HCT116 (cell line): ENCODE measurements at regions not wholly inside any gene's neighbourhood (a gene's known extent, or its start where the extent isn't known, plus 50 kb on each side); places are given as distances from the start of the nearest gene placed in this dataset.

Source experiments
- ATAC-seq: fragments of 200-7000 bp; cut with Tn5 transposase; 2 replicates; pipeline ENCODE4 v1.9.1; 2020; ENCODE audit warnings: mild to moderate bottlenecking, moderate library complexity
- BruUV-seq: library from RNA; stranded (reverse); fragments of 400-500 nt; replicated peaks from 2 replicates; lab custom pipeline; 2021; lab: Mats Ljungman, UMichigan
- CTCF ChIA-PET: fragments of 300-600 bp; sonication (Branson Sonifier 250); formaldehyde crosslinking; loops from one replicate; lab custom pipeline; 2021; ENCODE audit warnings: antibody characterized with exemption; lab: Charles Lee
- POLR2A ChIA-PET: fragments of 300-600, 350-600 bp; sonication (Branson Sonifier 250); formaldehyde crosslinking; loops from one replicate; lab custom pipeline; 2021; ENCODE audit warnings: antibody characterized with exemption; lab: Charles Lee
- RAD21 ChIA-PET, 2 experiments: fragments of 300-600 bp; sonication (Branson Sonifier 250); formaldehyde crosslinking; loops; one replicate each; lab custom pipeline; 2023; ENCODE audit warnings: low total read pairs in 2 of 2; ENCODE audit not compliant: uncharacterized antibody in 2 of 2, unreplicated experiment in 2 of 2, low non-redundant PET in 1 of 2; lab: Charles Lee
- DNase-seq: peaks from one replicate; pipeline ENCODE4 v3.0.0-alpha.2; 2010; ENCODE audit warnings: low read depth, low spot score
- H2AFZ ChIP-seq: fragments of 200-600 bp; shearing (Covaris generic), sonication (generic); 2 replicates; pipeline ENCODE4 v1.6.1; 2017; ENCODE audit warnings: low read depth, mixed run types, mixed read lengths, antibody characterized with exemption, low read length; ENCODE audit not compliant: poor library complexity, severe bottlenecking
- H3K27ac ChIP-seq: 2 replicates; pipeline ENCODE4 v1.5.1; 2012; ENCODE audit warnings: low read depth, low read length
- H3K27me3 ChIP-seq: fragments of 200-600 bp; sonication (generic); 2 replicates; pipeline ENCODE4 v1.6.1; 2016; ENCODE audit warnings: mixed run types, low read length, mixed read lengths; ENCODE audit not compliant: insufficient read depth
- H3K36me3 ChIP-seq, 2 experiments: fragments of 200-500 bp in 1 of 2; fragments of 200-600 bp in 1 of 2; sonication (Bioruptor generic) in 1 of 2; sonication (generic) in 1 of 2; 2 replicates each; pipeline versions ENCODE4 v1.5.1 to v1.6.1; 2014 to 2016; ENCODE audit warnings: low read length in 2 of 2, inconsistent platforms in 1 of 2, mixed read lengths in 1 of 2, mixed run types in 1 of 2; ENCODE audit not compliant: insufficient read depth in 2 of 2, control insufficient read depth in 1 of 2
- H3K4me1 ChIP-seq, 2 experiments: fragments of 200-600 bp in 1 of 2; sonication (generic) in 1 of 2; 2 replicates each; pipeline versions ENCODE4 v1.5.1 to v1.6.1; 2012 to 2017; ENCODE audit warnings: low read length in 2 of 2, inconsistent platforms in 1 of 2, mild to moderate bottlenecking in 1 of 2, mixed read lengths in 1 of 2, mixed run types in 1 of 2, moderate library complexity in 1 of 2; ENCODE audit not compliant: insufficient read depth in 2 of 2, control insufficient read depth in 1 of 2
- H3K4me2 ChIP-seq: fragments of 200-600 bp; sonication (generic); 2 replicates; pipeline ENCODE4 v1.6.1; 2017; ENCODE audit warnings: mixed run types, low read length, mixed read lengths
- H3K4me3 ChIP-seq, 2 experiments: fragments of 200-600 bp in 1 of 2; sonication (generic) in 1 of 2; replicated peaks in 1 of 2; 2 replicates each; pipeline ENCODE4 v1.5.1; 2011 to 2016; ENCODE audit warnings: low read length in 2 of 2, control low read depth in 1 of 2, low read depth in 1 of 2, mild to moderate bottlenecking in 1 of 2, mixed read lengths in 1 of 2, mixed run types in 1 of 2
- H3K79me2 ChIP-seq: fragments of 200-600 bp; sonication (generic); 2 replicates; pipeline ENCODE4 v1.6.1; 2017; ENCODE audit warnings: mild to moderate bottlenecking, mixed run types, low read length, moderate library complexity, mixed read lengths; ENCODE audit not compliant: insufficient read depth
- H3K9ac ChIP-seq: fragments of 200-600 bp; sonication (generic); 2 replicates; pipeline ENCODE4 v1.6.1; 2016; ENCODE audit warnings: low read length, mixed read lengths
- H3K9me2 ChIP-seq: fragments of 200-600 bp; sonication (generic), shearing (Covaris generic); 2 replicates; pipeline ENCODE4 v1.6.1; 2017; ENCODE audit warnings: mixed run types, mild to moderate bottlenecking, moderate library complexity; ENCODE audit not compliant: insufficient read depth
- H3K9me3 ChIP-seq, 2 experiments: fragments of 200-500 bp in 1 of 2; fragments of 200-600 bp in 1 of 2; sonication (Bioruptor generic) in 1 of 2; sonication (generic) in 1 of 2; 2 replicates each; pipeline ENCODE4 v1.6.1; 2014 to 2017; ENCODE audit warnings: low read length in 2 of 2, mixed read lengths in 2 of 2, inconsistent platforms in 1 of 2, low read depth in 1 of 2, mild to moderate bottlenecking in 1 of 2, mixed run types in 1 of 2, moderate library complexity in 1 of 2; ENCODE audit not compliant: control insufficient read depth in 1 of 2, insufficient read depth in 1 of 2
- H4K20me1 ChIP-seq: fragments of 200-600 bp; sonication (generic), shearing (Covaris generic); 2 replicates; pipeline ENCODE4 v1.6.1; 2017; ENCODE audit warnings: mixed run types, mild to moderate bottlenecking, moderate library complexity; ENCODE audit not compliant: insufficient read depth
- CBX3 ChIP-seq: IDR thresholded peaks from 2 replicates; pipeline ENCODE4 v1.6.1; 2012; ENCODE audit warnings: low read depth
- JUND ChIP-seq: IDR thresholded peaks from 2 replicates; pipeline ENCODE4 v1.6.1; 2012
- POLR2A ChIP-seq: IDR thresholded peaks from 2 replicates; pipeline ENCODE4 v1.7.0; 2011; ENCODE audit warnings: borderline replicate concordance; ENCODE audit not compliant: insufficient read depth, insufficient read length; ENCODE audit errors: extremely low read depth
- SP1 ChIP-seq: IDR thresholded peaks from 2 replicates; pipeline ENCODE4 v1.6.1; 2012; ENCODE audit warnings: low read depth
- YY1 ChIP-seq: IDR thresholded peaks from 2 replicates; pipeline ENCODE4 v1.6.1; 2011; ENCODE audit warnings: low read length, low read depth, moderate library complexity, mild to moderate bottlenecking; ENCODE audit not compliant: insufficient replicate concordance; ENCODE audit errors: extremely low read depth
- ZNF274 ChIP-seq: fragments of 200-500 bp; sonication (Bioruptor generic); IDR thresholded peaks from 2 replicates; pipeline ENCODE4 v1.6.1; 2014; ENCODE audit warnings: mild to moderate bottlenecking, low read depth, low read length, inconsistent platforms
- intact Hi-C: fragments of 100-400 bp; cut with micrococcal nuclease; formaldehyde crosslinking; loops from 2 replicates; pipeline ENCODE4 v1.10.0; 2022
- TF ChIP-seq, protein P1 (sequence below): IDR thresholded peaks from 2 replicates; pipeline ENCODE4 v1.6.1; 2011; ENCODE audit warnings: mild to moderate bottlenecking, low read length, moderate library complexity; ENCODE audit not compliant: insufficient replicate concordance; ENCODE audit errors: extremely low read depth
- TF ChIP-seq, protein P2 (sequence below): IDR thresholded peaks from 2 replicates; pipeline ENCODE4 v1.6.1; 2012
- TF ChIP-seq, protein P3 (sequence below): IDR thresholded peaks from 2 replicates; pipeline ENCODE4 v1.6.1; 2012

- intact Hi-C loops, result no loop called here
- Histone ChIP-seq H3K9me2 (no peaks in the 10 kb centered on the region), H3K27me3 (no peaks in the 10 kb centered on the region), H3K27ac (no peak overlapping the region), H3K9ac (no peak overlapping the region), H3K4me2 (no peak overlapping the region), H3K4me1 (no peaks in the 10 kb centered on the region)
- BruUV-seq, result no TSS peak
- no peak for DNase-seq
- ChIA-PET RAD21 (no interaction called here), POLR2A (no interaction called here)
- ATAC-seq, result no peak
- TF ChIP-seq ZNF274 (no peak), SP1 (no peak), JUND (no peak), POLR2A (no peak), YY1 (no peak), CBX3 (no peak)
- TF ChIP-seq, protein P1, sequence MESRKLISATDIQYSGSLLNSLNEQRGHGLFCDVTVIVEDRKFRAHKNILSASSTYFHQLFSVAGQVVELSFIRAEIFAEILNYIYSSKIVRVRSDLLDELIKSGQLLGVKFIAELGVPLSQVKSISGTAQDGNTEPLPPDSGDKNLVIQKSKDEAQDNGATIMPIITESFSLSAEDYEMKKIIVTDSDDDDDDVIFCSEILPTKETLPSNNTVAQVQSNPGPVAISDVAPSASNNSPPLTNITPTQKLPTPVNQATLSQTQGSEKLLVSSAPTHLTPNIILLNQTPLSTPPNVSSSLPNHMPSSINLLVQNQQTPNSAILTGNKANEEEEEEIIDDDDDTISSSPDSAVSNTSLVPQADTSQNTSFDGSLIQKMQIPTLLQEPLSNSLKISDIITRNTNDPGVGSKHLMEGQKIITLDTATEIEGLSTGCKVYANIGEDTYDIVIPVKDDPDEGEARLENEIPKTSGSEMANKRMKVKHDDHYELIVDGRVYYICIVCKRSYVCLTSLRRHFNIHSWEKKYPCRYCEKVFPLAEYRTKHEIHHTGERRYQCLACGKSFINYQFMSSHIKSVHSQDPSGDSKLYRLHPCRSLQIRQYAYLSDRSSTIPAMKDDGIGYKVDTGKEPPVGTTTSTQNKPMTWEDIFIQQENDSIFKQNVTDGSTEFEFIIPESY, result no peak
- TF ChIP-seq, protein P2, sequence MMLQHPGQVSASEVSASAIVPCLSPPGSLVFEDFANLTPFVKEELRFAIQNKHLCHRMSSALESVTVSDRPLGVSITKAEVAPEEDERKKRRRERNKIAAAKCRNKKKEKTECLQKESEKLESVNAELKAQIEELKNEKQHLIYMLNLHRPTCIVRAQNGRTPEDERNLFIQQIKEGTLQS, result no peak
- TF ChIP-seq, protein P3, sequence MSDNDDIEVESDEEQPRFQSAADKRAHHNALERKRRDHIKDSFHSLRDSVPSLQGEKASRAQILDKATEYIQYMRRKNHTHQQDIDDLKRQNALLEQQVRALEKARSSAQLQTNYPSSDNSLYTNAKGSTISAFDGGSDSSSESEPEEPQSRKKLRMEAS, result no peak
- TF ChIP-seq, all 23 proteins: peak for 0
- no peaks in the 10 kb centered on the region for H3K36me3 ChIP-seq
- CTCF ChIA-PET, result interaction anchor here (1.7 kb wide), 1 partner anchor 12 kb away, joined by 4 read pairs; no protein-coding TSS in a partner anchor
- H4K20me1 ChIP-seq, result no peaks in the 10 kb centered on the region
- no peaks in the 10 kb centered on the region for H3K9me3 ChIP-seq
- no peaks in the 10 kb centered on the region for H3K79me2 ChIP-seq
- H2AFZ ChIP-seq, result no peak overlapping the region
- H3K4me3 ChIP-seq, result no peak overlapping the region
Observed at GRCh38 chr6:8207191-8207868, 105.0 kb upstream of the EEF1E1 start.
